ENCODE measurements at regions not wholly inside any gene's neighbourhood (a gene's known extent, or its start where the extent isn't known, plus 50 kb on each side); places are given as distances from the start of the nearest gene placed in this dataset.

DNA sequence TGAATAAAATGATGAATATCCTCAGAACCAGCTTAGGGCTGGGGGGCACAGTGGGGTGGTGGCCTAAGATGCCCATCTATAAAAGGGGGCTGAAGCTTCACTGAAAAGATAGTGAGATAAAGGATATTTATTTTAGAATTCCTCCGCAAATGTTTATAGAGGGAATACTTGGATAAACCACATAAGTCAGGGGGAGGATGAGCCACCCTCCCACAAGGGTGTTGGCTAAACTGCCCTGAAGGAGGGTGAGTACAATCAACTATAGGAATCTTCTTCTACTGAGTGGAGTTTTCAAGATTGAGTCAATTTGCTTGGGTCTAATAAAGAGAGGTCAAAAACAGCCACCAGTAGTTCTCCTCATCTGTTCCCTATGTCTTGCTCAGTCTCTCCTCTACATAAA, 114.5 kb upstream of the TANK start:
- TF ChIP-seq CTCF (IDR thresholded peaks at IDR 0.05; ENCODE audit: low read length) (no peak), EZH2 (IDR thresholded peaks at IDR 0.05; ENCODE audit: borderline replicate concordance, low read length) (no peak)
